HG03442 (cell line): ENCODE measurements at regions not wholly inside any gene's neighbourhood (a gene's known extent, or its start where the extent isn't known, plus 50 kb on each side); places are given as distances from the start of the nearest gene placed in this dataset.
"Not testable (repeated sequence)": the region's sequence is repeated elsewhere in the genome, so short reads cannot be mapped to it uniquely, and the experiment has no call there.

Experiments
- ATAC-seq: cut with Tn5 transposase; IDR thresholded peaks from one replicate; pipeline ENCODE4 v1.9.1; 2021; ENCODE audit warnings: mild to moderate bottlenecking, moderate library complexity; ENCODE audit not compliant: unreplicated experiment

GRCh38 chr1:161454865-161455707 lies 50.2 kb upstream of the FCGR2A start:
- ATAC-seq: peak; percentile 28

- ATAC-seq: peak; percentile 64
These were observed 51.0 kb upstream of the FCGR2A start for GRCh38 chr1:161453950-161454864.

- not testable (repeated sequence) for ATAC-seq
These were observed 53.4 kb upstream of the FCGR2A start for GRCh38 chr1:161451698-161452348.

GRCh38 chr1:161447760-161448332 lies 57.4 kb upstream of the FCGR2A start:
- ATAC-seq: peak; percentile 28

GRCh38 chr1:161447040-161447759 lies 58.1 kb upstream of the FCGR2A start:
- peak; percentile 41 for ATAC-seq

- not testable (repeated sequence) for ATAC-seq
These were observed 60.5 kb upstream of the FCGR2A start for GRCh38 chr1:161444725-161445124.

GRCh38 chr1:161444255-161444654 lies 61.0 kb upstream of the FCGR2A start:
- not testable (repeated sequence) for ATAC-seq

- ATAC-seq: peak; percentile 41
These were observed 64.9 kb upstream of the FCGR2A start for GRCh38 chr1:161440312-161440894.

- ATAC-seq: no peak
These were observed 65.7 kb upstream of the FCGR2A start for GRCh38 chr1:161439280-161440232.

GRCh38 chr1:161433191-161433590 lies 65.5 kb upstream of the CFAP126 start:
- not testable (repeated sequence) for ATAC-seq

- ATAC-seq: no peak
These were observed 64.4 kb upstream of the CFAP126 start for GRCh38 chr1:161432091-161432490.

GRCh38 chr1:161427733-161428516 lies 60.2 kb upstream of the CFAP126 start:
- no peak for ATAC-seq

GRCh38 chr1:161422914-161423313 lies 55.2 kb upstream of the CFAP126 start:
- not testable (repeated sequence) for ATAC-seq

- ATAC-seq: no peak
These were observed 53.8 kb upstream of the CFAP126 start for GRCh38 chr1:161421456-161421855.

- ATAC-seq: no peak
These were observed 53.2 kb upstream of the CFAP126 start for GRCh38 chr1:161420763-161421455.

GRCh38 chr1:161417536-161417935 lies 49.9 kb upstream of the CFAP126 start:
- ATAC-seq: not testable (repeated sequence)
